ENCODE measurements at regions not wholly inside any gene's neighbourhood (a gene's known extent, or its start where the extent isn't known, plus 50 kb on each side); places are given as distances from the start of the nearest gene placed in this dataset.
A peak's percentile ranks its signal among the peaks of the same experiment; 100 is the strongest.
"Not testable (repeated sequence)": the region's sequence is repeated elsewhere in the genome, so short reads cannot be mapped to it uniquely, and the experiment has no call there.

GRCh38 chr9:75197561-75197960 is 109.2 kb downstream of the OSTF1 start:
- no peak for DNase-seq

GRCh38 chr9:75198436-75198835 is 110.1 kb downstream of the OSTF1 start:
- no peak for DNase-seq

- no peak for DNase-seq
Observed at GRCh38 chr9:75200892-75201470, 112.7 kb downstream of the OSTF1 start.

DNA sequence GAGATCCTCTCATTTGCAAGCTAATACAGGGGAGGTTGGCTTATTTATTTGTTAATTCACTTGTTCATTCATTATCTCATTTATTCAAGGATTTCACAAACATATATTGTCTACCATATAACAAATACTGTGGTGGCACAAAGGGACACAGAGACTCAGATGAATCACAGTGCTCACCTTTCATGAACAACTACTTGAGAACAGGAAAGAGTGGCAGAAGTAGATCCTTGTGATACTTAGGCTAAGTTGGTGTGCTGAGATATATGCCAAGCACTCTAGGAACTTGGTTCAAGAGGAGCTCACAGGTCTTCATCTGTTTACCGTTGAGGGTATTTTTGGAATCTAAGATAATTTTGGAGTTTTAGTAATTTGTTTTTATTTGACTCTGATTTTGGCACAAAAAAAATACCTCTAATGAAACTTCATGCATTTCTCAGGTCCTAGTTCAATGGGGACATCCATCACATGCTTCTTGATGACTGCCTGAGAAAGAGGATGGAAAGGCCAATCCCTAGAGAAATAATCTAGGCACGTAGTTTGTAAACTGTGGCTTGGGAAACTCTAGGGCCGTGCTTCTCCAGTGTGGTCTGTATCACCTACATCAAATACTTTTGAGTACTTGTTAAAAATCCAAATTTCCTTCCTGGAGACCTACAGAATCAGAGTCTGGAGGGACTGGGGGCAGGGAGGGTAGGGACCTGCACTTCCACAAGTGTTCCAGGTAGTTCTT is 113.3 kb downstream of the OSTF1 start:
- no peak for DNase-seq

GRCh38 chr9:75207997-75208396 is 119.7 kb downstream of the OSTF1 start:
- not testable (repeated sequence) for DNase-seq

GRCh38 chr9:75210215-75210614 is 121.9 kb downstream of the OSTF1 start:
- DNase-seq = no peak

GRCh38 chr9:75213765-75214164 is 125.5 kb downstream of the OSTF1 start:
- no peak for DNase-seq

DNA sequence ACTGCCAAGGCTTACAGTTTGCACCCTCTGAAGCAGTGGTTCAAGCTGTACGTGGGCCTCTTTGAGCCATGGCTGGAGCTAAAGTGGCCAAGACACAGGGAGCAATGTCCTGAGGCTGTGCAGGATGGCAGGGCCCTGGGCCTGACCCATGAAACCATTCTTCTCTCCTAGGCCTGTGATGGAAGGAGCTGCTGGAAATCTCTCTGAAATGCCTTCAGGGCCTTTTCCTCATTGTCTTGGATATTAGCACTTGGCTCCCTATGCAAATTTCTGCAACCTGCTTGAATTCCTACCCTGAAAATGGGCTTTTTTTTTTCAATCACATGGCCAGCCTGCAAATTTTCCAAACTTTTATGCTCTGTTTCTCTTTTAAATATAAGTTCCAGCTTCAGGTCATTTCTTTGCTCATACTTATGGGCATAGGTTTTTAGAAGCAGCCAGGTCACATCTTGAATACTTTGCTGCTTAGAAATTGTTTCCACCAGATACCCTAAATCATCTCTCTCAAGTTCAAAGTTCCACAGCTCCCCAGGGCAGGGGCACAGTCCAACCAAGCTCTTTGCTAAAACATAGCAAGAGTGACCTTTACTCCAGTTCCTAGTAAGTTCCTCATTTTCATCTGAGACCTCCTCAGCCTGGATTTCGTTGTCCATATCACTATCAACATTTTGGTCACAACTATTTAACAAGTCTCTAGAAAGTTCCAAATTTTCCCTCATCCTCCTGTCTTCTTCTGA is 138.3 kb downstream of the OSTF1 start:
- DNase-seq = no peak

GRCh38 chr9:75228893-75229292 is 140.6 kb downstream of the OSTF1 start:
- DNase-seq = no peak

GRCh38 chr9:75229605-75230332 is 141.5 kb downstream of the OSTF1 start:
- no peak for DNase-seq

GRCh38 chr9:75230469-75230868 is 142.2 kb downstream of the OSTF1 start:
- no peak for DNase-seq

DNA sequence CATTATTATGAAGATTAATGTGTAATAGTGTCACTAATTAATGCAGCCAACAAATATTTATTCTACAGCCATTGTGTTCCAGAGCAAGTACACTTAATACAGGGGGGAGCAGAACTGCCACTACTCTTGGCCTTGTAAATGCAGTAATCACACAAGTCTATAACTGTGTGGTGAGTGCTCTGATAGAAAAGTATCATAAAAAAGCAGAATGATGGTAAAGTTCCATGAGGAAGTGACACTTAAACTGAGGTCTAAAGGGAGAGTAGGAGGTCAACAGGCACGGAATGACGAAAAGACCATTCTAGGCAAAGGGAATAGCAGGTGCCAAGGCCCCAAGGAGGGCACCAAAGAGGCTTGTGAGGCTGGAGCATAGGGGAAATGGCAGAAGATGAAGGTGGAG is 142.9 kb downstream of the OSTF1 start:
- no peak for DNase-seq

DNA sequence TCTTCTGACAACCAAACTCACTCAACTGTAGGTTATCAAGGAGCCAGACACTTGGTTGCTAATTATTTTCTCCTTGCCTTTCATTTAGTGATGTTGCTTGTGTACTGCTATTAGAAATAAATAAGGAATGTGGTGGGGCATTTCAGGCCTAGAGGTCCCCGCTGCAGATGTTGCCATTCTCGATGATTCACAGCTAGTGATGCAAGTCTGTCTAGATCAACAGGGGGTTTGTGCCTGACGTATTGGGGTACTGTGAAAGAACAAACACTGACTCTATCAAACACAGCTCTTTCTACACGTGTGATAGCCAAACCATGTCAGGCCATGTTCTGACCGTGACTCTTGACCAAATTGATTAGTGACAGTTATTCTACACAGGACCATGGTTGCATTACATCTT is 144.7 kb downstream of the OSTF1 start:
- DNase-seq = no peak

- no peak for DNase-seq
Observed at GRCh38 chr9:75235632-75236031, 147.3 kb downstream of the OSTF1 start.

DNA sequence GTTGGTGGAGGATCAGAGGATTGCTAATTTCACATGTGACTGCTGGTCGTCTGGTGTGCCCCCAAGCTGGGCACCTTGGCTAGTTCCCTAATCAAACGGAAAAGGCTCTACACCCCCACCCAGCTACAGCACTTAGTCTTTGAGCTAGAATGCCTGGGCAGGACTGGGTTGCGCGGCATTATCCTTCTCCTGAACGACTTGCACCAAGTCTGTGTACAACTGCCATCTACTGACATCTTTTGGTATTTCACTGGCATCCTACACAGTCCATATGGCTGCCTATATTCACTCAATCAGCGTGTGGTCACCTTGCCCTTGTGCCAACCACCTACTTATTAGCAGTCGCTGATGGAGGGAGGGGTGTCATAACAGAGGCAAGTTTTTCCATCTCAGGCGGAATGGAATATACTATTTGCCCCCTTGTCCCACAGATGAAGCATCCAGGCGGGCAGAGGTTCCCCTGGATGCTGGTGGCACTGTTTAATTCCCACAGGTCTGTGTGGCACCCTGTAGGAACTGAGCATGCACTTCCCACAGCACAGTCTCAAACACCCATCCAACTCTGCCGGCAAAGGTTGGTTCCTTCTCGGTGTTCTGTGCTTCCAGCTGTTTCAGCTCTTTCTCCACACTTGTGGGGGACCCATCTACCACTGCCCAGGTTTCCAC is 150.1 kb downstream of the OSTF1 start:
- DNase-seq = no peak

DNA sequence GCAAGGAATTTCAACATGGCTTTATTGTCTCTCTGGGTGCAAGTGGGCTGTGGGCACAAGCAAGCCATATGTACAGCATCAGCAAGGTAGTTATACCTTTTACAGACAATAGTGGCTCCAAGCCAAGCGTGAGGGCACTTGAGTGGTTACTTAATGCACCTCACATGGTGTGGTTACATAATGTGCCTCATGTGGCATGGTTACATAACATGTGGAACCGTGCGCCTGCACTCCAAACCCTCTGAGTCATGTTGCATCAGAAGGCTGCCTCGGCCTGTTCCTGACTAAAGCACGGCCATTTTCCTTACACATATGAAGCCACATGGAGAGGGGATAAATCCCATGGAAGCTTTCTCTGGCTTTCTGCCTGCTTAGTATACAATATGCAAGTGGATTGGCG is 150.9 kb downstream of the OSTF1 start:
- no peak for DNase-seq

- no peak for DNase-seq
Observed at GRCh38 chr9:75242426-75242825, 154.1 kb downstream of the OSTF1 start.

- no peak for DNase-seq
Observed at GRCh38 chr9:75246949-75247348, 158.6 kb downstream of the OSTF1 start.

- DNase-seq = peak; percentile 63
Observed at GRCh38 chr9:75265525-75265972, 177.2 kb downstream of the OSTF1 start.

- DNase-seq = no peak
Observed at GRCh38 chr9:75269197-75269596, 180.9 kb downstream of the OSTF1 start.

- not testable (repeated sequence) for DNase-seq
Observed at GRCh38 chr9:75273055-75273454, 184.7 kb downstream of the OSTF1 start.

- DNase-seq = no peak
Observed at GRCh38 chr9:75274781-75275180, 186.5 kb downstream of the OSTF1 start.

DNA sequence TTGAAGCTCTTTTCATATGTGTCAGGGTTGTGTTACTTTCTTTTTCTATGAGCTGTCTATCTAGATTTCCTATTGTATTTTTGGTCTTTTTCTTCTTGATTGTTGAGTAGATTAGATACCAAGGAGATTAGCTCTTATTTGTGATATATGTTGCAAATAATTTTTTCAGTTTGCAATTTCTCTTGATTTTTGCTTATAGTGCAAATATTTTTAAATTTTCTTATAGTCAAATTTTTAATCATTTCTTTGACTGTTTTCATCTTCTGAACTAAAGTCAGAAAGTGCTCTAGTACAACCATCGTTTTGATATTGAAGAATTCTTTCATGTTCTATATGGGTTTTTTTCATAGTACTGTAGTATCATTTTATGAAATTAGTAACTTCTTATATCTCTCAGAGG is 193.7 kb downstream of the OSTF1 start:
- no peak for DNase-seq

All from right forelimb (tissue), 1 donor.